PC-9 (cell line): ENCODE measurements at regions not wholly inside any gene's neighbourhood (a gene's known extent, or its start where the extent isn't known, plus 50 kb on each side); places are given as distances from the start of the nearest gene placed in this dataset.

Experiments
- BruUV-seq: library from RNA; stranded (reverse); fragments of 400-500 nt; replicated peaks from 2 replicates; lab custom pipeline; 2021; lab: Mats Ljungman, UMichigan
- CTCF ChIA-PET: fragments of 300-600 bp; sonication (Branson Sonifier 250); formaldehyde crosslinking; loops from one replicate; lab custom pipeline; 2022; ENCODE audit warnings: antibody characterized with exemption; lab: Charles Lee
- POLR2A ChIA-PET: fragments of 300-600 bp; sonication (Branson Sonifier 250); formaldehyde crosslinking; loops from one replicate; lab custom pipeline; 2022; ENCODE audit warnings: antibody characterized with exemption; ENCODE audit not compliant: unreplicated experiment; lab: Charles Lee
- DNase-seq, 2 experiments: peaks; one replicate each; pipeline versions ENCODE4 v3.0.0 to v3.0.0-alpha.2; 2015 to 2022; ENCODE audit warnings: mixed read lengths in 1 of 2
- H2AFZ ChIP-seq: fragments of 200-600 bp; sonication (generic); 2 replicates; pipeline ENCODE4 v1.8.1; 2017; ENCODE audit warnings: antibody characterized with exemption
- H3F3A ChIP-seq: fragments of 200-600 bp; sonication (generic); 2 replicates; pipeline ENCODE4 v1.8.1; 2017; ENCODE audit warnings: antibody characterized with exemption, mild to moderate bottlenecking, low read depth; ENCODE audit not compliant: insufficient read depth
- H3K27ac ChIP-seq: fragments of 200-600 bp; sonication (generic); 2 replicates; pipeline ENCODE4 v1.6.1; 2016; ENCODE audit warnings: mixed run types
- H3K27me3 ChIP-seq: fragments of 200-600 bp; sonication (generic); 2 replicates; pipeline ENCODE4 v1.6.1; 2016; ENCODE audit warnings: low read depth, mixed run types; ENCODE audit not compliant: insufficient read depth
- H3K36me3 ChIP-seq: fragments of 200-600 bp; sonication (generic); 2 replicates; pipeline ENCODE4 v1.6.1; 2016; ENCODE audit warnings: low read depth, mixed run types
- H3K4me1 ChIP-seq: fragments of 200-600 bp; sonication (generic); replicated peaks from 2 replicates; pipeline ENCODE4 v1.6.1; 2016; ENCODE audit warnings: mixed run types; ENCODE audit not compliant: insufficient read depth
- H3K4me2 ChIP-seq: fragments of 200-600 bp; sonication (generic); 2 replicates; pipeline ENCODE4 v1.6.1; 2017; ENCODE audit warnings: mixed run types
- H3K4me3 ChIP-seq: fragments of 200-600 bp; sonication (generic); 2 replicates; pipeline ENCODE4 v1.6.1; 2016; ENCODE audit warnings: mixed run types
- H3K79me2 ChIP-seq: fragments of 200-600 bp; sonication (generic); 2 replicates; pipeline ENCODE4 v1.6.1; 2017; ENCODE audit warnings: low read depth, mixed run types
- H3K9me2 ChIP-seq: fragments of 200-600 bp; sonication (generic); 2 replicates; pipeline ENCODE4 v1.8.1; 2017; ENCODE audit warnings: mild to moderate bottlenecking; ENCODE audit not compliant: insufficient read depth
- H3K9me3 ChIP-seq: fragments of 200-600 bp; sonication (generic); 2 replicates; pipeline ENCODE4 v1.8.1; 2016; ENCODE audit warnings: low read depth; ENCODE audit not compliant: insufficient read depth
- H4K20me1 ChIP-seq: fragments of 200-600 bp; sonication (generic); 2 replicates; pipeline ENCODE4 v1.8.1; 2017; ENCODE audit not compliant: insufficient read depth
- EZH2 ChIP-seq: fragments of 200-600 bp; sonication (generic); IDR thresholded peaks from 2 replicates; pipeline ENCODE4 v1.8.0; 2017; ENCODE audit warnings: antibody characterized with exemption, low read depth
- intact Hi-C: fragments of 100-400 bp; cut with micrococcal nuclease; formaldehyde crosslinking; loops from one replicate; pipeline ENCODE4 v1.10.0; 2022; ENCODE audit not compliant: unreplicated experiment
- TF ChIP-seq, protein P1 (sequence below): fragments of 200-600 bp; sonication (generic); conservative IDR thresholded peaks from 2 replicates; pipeline ENCODE4 v1.6.1; 2017; ENCODE audit warnings: mixed run types, antibody characterized with exemption, mild to moderate bottlenecking, moderate library complexity

DNA sequence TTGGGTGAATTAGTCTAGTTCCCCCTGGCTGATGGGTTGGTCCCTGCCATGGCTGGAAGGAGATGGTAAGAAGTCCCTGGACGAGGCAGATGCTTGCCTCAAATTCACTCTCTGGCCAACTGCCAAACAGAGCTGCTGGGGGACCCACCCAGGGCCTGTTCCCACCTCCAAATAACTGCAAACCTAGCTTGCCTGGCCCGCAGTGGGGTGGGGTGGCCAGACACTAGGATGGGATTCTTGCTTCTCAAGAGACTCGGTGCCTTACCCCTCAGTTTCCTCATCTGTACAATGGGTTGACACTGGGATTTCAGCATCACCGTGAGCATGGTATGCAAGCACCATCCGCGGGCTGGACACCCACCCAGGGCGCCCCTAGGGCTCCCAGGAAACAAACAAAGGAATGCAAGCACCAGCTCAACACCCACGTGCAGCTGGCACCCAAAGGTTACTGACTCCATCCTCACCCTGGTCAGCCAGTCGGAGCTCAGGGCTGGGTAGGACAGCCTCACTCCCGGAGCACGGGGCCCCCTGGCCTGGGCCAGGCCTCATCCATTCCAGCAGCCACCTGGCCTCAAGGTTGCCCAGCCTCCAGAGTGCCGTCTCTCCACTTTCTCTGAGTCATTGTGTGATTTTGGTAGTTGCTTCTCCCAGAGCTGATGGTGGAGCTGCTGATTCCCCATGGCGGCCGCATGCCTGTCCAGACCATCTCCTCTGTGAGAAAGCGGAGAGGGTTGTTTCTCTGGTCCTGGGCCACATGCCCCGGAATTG, 205.2 kb upstream of the RTL1 start:
- no peaks in the 10 kb centered on the region for H3K9me2 ChIP-seq
- no peaks in the 10 kb centered on the region for H4K20me1 ChIP-seq
- H3K27me3 ChIP-seq = no peaks in the 10 kb centered on the region
- H2AFZ ChIP-seq = no peak overlapping the region
- ChIA-PET POLR2A (no interaction called here), CTCF (no interaction called here)
- TF ChIP-seq, protein P1, sequence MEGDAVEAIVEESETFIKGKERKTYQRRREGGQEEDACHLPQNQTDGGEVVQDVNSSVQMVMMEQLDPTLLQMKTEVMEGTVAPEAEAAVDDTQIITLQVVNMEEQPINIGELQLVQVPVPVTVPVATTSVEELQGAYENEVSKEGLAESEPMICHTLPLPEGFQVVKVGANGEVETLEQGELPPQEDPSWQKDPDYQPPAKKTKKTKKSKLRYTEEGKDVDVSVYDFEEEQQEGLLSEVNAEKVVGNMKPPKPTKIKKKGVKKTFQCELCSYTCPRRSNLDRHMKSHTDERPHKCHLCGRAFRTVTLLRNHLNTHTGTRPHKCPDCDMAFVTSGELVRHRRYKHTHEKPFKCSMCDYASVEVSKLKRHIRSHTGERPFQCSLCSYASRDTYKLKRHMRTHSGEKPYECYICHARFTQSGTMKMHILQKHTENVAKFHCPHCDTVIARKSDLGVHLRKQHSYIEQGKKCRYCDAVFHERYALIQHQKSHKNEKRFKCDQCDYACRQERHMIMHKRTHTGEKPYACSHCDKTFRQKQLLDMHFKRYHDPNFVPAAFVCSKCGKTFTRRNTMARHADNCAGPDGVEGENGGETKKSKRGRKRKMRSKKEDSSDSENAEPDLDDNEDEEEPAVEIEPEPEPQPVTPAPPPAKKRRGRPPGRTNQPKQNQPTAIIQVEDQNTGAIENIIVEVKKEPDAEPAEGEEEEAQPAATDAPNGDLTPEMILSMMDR = no peak
- no peak for TF ChIP-seq EZH2
- no peaks in the 10 kb centered on the region for H3K4me1 ChIP-seq
- H3K9me3 ChIP-seq = no peaks in the 10 kb centered on the region
- no peaks in the 10 kb centered on the region for H3F3A ChIP-seq
- no TSS peak for BruUV-seq
- H3K4me2 ChIP-seq = no peak overlapping the region
- no peak overlapping the region for H3K27ac ChIP-seq
- intact Hi-C loops = no loop called here
- DNase-seq = no peak
- H3K36me3 ChIP-seq = no peaks in the 10 kb centered on the region
- no peaks in the 10 kb centered on the region for H3K79me2 ChIP-seq
- no peak overlapping the region for H3K4me3 ChIP-seq

- no TSS peak for BruUV-seq
- no peaks in the 10 kb centered on the region for H3K4me1 ChIP-seq
- no peak overlapping the region for H3K27ac ChIP-seq
- DNase-seq = no peak
- H2AFZ ChIP-seq = no peak overlapping the region
- no peak for TF ChIP-seq EZH2
- TF ChIP-seq, protein P1 = no peak
- no peaks in the 10 kb centered on the region for H3K9me2 ChIP-seq
- H4K20me1 ChIP-seq = no peaks in the 10 kb centered on the region
- no peak overlapping the region for H3K4me2 ChIP-seq
- ChIA-PET CTCF (no interaction called here), POLR2A (no interaction called here)
- intact Hi-C loops = no loop called here
- no peaks in the 10 kb centered on the region for H3F3A ChIP-seq
- H3K9me3 ChIP-seq = no peaks in the 10 kb centered on the region
- H3K27me3 ChIP-seq = no peaks in the 10 kb centered on the region
- H3K4me3 ChIP-seq = no peak overlapping the region
- H3K79me2 ChIP-seq = no peaks in the 10 kb centered on the region
- H3K36me3 ChIP-seq = no peaks in the 10 kb centered on the region
Observed at GRCh38 chr14:101109347-101109638, 205.8 kb upstream of the RTL1 start.

DNA sequence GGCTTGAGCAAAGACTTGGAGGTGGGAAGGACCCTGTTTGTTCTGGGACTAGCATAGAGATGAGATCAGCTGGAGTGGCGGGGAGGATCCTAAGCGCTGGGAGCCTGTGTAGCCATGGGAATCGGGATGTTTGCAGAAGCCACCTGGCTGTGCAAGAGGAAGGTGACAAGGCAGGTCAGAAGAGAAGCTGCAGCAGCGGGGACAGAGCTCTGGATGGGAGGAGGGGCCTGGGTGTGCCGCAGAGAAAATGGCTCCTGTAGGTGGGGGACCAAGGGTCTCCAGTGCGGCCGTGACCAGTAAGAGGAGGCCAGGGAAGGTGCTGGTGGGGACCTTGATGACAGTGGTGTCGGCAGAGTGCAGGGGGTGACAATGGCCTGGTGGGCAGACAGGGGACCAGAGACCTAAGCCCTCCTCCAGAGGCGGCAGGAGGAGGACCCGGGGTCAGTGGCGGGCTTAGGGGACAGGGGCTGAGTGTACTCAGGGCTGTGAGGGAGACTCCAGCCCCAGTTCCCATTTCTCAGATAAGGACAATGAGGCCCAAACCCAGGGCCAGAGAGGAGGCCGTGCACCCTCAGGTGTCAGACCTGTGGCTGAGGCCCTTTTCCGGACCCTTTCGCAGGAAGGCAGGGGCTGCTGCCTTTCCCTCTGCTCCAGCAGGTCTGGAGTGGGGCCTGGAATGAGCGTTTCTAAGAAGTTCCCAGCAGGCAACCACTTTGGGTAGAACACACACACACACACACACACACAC, 206.6 kb upstream of the RTL1 start:
- intact Hi-C loops = no loop called here
- no peak for TF ChIP-seq EZH2
- TF ChIP-seq, protein P1 = no peak
- Histone ChIP-seq H3K27me3 (no peaks in the 10 kb centered on the region), H3K4me2 (no peak overlapping the region), H3K27ac (no peak overlapping the region), H3K79me2 (no peaks in the 10 kb centered on the region), H3K4me3 (no peak overlapping the region), H3K4me1 (no peaks in the 10 kb centered on the region), H3K36me3 (no peaks in the 10 kb centered on the region), H3K9me3 (no peaks in the 10 kb centered on the region), H4K20me1 (no peaks in the 10 kb centered on the region), H2AFZ (no peak overlapping the region), H3K9me2 (no peaks in the 10 kb centered on the region), H3F3A (no peaks in the 10 kb centered on the region)
- DNase-seq = no peak
- no TSS peak for BruUV-seq
- ChIA-PET POLR2A (no interaction called here), CTCF (no interaction called here)
